AG09309 (cell line): ENCODE measurements at regions not wholly inside any gene's neighbourhood (a gene's known extent, or its start where the extent isn't known, plus 50 kb on each side); places are given as distances from the start of the nearest gene placed in this dataset.

Experiments used
- DNase-seq: peaks from one replicate; pipeline ENCODE4 v3.0.0-alpha.2; 2010; ENCODE audit warnings: low read depth
- H3K4me3 ChIP-seq: 2 replicates; pipeline ENCODE4 v1.5.1; 2011; ENCODE audit warnings: mild to moderate bottlenecking, low read depth, low read length, moderate library complexity; ENCODE audit not compliant: control insufficient read depth
- TF ChIP-seq, protein P1 (sequence below): IDR thresholded peaks from 2 replicates; pipeline ENCODE4 v1.5.1; 2011; ENCODE audit warnings: mild to moderate bottlenecking, low read depth, low read length, inconsistent platforms; ENCODE audit not compliant: insufficient read depth, control insufficient read depth; ENCODE audit errors: missing control alignments

DNA sequence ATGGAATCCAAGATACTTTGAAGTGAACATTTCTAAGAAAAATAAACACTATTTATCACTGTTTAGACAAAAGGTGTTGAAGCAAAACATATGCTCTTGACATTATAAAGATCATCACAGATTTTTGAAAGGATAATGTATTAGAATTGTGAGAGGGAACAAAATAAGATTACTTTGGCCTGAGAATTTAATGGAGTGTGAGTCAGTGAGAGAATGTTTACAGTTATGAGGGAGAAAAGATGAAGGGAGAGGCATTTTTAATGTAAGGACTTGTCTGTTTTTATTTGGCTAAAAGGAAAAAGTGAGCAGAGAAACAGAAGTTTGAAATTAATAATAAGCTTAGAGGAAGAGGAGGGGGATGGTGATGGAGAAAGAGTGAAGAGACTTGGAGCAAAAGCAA, 1010.1 kb downstream of the EFNA5 start:
- TF ChIP-seq, protein P1, sequence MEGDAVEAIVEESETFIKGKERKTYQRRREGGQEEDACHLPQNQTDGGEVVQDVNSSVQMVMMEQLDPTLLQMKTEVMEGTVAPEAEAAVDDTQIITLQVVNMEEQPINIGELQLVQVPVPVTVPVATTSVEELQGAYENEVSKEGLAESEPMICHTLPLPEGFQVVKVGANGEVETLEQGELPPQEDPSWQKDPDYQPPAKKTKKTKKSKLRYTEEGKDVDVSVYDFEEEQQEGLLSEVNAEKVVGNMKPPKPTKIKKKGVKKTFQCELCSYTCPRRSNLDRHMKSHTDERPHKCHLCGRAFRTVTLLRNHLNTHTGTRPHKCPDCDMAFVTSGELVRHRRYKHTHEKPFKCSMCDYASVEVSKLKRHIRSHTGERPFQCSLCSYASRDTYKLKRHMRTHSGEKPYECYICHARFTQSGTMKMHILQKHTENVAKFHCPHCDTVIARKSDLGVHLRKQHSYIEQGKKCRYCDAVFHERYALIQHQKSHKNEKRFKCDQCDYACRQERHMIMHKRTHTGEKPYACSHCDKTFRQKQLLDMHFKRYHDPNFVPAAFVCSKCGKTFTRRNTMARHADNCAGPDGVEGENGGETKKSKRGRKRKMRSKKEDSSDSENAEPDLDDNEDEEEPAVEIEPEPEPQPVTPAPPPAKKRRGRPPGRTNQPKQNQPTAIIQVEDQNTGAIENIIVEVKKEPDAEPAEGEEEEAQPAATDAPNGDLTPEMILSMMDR = no peak
- no peak for DNase-seq
- H3K4me3 ChIP-seq = no peak overlapping the region

DNA sequence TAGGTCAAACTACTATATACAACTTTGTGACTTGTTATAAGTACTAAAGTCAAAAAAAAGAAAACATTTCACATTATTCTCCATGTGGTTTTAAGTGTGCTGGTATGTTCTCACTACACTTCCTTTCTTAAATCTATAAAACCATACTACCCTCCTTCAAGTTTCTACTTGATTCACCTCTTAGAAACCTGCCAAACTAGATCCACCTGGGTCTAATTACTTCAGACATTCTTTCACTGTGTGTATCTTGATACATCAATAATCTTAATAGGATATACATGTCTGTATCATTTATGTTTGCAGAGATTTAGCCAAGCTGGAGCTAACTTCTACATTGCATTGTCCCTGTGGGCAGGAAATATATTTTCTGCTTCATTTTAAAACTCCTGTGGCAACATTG, 1012.6 kb downstream of the EFNA5 start:
- TF ChIP-seq, protein P1 = no peak
- DNase-seq = no peak
- no peak overlapping the region for H3K4me3 ChIP-seq

DNA sequence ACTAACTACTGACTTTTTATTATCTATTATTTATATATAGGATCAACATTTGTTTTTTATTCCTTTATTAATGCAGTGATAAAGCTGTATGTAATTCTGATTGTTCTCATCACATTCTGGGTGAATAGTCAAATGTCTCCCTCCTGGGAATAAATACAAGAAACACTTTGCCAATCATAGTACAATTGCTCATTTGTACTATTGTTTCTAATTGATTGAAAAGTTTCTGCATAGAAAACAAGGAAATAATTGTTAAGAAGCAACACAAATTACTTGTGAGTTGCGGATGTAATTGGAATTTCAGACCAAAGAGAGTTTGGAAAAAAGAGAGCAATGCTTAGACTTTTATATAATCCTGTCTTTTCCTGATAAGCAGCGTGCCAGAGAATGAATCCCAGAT, 1013.9 kb downstream of the EFNA5 start:
- no peak for DNase-seq
- TF ChIP-seq, protein P1 = no peak
- H3K4me3 ChIP-seq = no peak overlapping the region

DNA sequence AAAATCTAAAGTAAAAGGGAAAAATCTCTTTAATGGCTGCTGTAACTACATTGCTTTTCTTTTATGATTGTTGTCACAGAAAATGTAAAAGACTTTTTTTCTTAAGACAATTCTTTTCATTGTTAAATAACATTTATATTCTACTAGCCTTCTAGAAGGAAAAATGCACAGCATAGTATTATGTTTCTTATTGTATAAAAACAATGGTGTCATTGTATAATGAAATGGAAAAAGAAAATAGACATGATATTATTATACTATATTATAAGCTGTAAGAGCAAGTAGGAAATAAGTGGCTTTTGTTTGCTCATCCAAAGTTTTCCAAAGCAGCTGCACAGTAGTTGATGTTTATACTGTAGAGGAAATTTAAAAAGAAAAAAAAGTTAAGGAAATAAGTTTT, 1021.7 kb downstream of the EFNA5 start:
- no peak for DNase-seq
- TF ChIP-seq, protein P1 = no peak
- no peak overlapping the region for H3K4me3 ChIP-seq

DNA sequence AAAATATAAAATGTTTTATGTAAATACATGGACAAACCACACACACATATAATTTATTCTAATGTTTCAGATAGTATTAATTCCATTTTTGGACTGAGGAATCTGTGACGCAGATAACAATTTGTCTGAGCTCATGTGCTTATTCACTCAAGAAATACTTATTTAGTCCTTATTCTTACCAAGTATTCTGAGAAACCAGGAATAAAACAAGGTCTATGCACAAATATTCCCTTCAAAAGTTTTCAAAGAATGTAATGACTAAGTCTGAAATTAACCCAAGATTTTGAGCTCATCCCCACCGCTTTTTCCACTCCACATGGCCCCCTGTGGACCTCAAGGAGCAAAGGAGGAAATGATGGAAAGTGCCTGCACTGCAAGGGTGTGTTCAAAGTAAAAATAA, 1022.3 kb downstream of the EFNA5 start:
- no peak for DNase-seq
- H3K4me3 ChIP-seq = no peak overlapping the region
- TF ChIP-seq, protein P1 = no peak

DNA sequence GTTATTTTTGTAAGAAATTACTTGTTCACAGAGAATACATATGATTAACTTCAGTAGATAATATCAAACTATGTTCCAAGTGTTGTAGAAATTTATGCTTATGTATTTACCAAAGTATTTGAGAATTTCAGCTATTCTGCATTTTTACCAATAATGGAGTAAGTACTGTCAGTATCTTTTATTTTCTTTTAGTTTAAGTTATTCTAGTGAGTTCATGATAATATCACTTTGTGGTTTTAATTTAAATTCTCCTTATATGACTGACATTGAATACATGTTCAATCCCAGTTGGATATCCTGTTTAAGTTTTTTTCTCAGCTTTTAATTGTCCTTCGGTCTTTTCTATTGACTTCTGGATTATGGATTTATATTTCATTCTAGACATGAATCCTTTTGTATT, 1024.6 kb downstream of the EFNA5 start:
- no peak for DNase-seq
- TF ChIP-seq, protein P1 = no peak
- H3K4me3 ChIP-seq = no peak overlapping the region

DNA sequence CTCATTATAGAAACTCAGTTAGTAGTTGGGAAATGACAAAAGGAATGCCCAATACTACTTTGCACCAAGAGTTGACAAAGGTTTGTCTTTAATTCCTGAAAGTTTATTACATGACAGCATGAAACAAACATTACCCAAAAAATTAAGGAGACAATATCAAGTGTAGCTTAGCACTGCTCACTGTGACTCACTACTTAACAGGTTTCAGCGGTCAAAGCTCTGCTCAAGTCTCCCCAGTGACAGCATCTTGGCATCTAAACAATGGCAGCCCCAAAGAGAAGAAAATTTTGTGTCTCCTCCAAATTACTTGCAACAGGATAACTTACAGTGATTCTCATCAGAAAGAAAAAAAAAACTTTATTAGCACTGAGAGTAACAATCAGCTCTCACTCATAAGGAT, 1030.2 kb downstream of the EFNA5 start:
- TF ChIP-seq, protein P1 = no peak
- no peak for DNase-seq
- H3K4me3 ChIP-seq = no peak overlapping the region
